ENCODE measurements at regions not wholly inside any gene's neighbourhood (a gene's known extent, or its start where the extent isn't known, plus 50 kb on each side); places are given as distances from the start of the nearest gene placed in this dataset.

GRCh38 chr1:218953386-218953785 is 220.3 kb upstream of the LYPLAL1 start:
- no peak for TF ChIP-seq CTCF (IDR thresholded peaks at IDR 0.05; ENCODE audit: insufficient read depth, low read length, poor library complexity, severe bottlenecking)
- TF ChIP-seq EZH2phosphoT487 (conservative IDR thresholded peaks at IDR 0.05; ENCODE audit: low read length): no peak
